AG08395 (cell line): ENCODE measurements at regions not wholly inside any gene's neighbourhood (a gene's known extent, or its start where the extent isn't known, plus 50 kb on each side); places are given as distances from the start of the nearest gene placed in this dataset.
"Not testable (repeated sequence)": the region's sequence is repeated elsewhere in the genome, so short reads cannot be mapped to it uniquely, and the experiment has no call there.

Experiments used
- DNase-seq: peaks from one replicate; pipeline ENCODE4 v3.0.0; 2012; ENCODE audit warnings: mixed read lengths, low spot score

DNA sequence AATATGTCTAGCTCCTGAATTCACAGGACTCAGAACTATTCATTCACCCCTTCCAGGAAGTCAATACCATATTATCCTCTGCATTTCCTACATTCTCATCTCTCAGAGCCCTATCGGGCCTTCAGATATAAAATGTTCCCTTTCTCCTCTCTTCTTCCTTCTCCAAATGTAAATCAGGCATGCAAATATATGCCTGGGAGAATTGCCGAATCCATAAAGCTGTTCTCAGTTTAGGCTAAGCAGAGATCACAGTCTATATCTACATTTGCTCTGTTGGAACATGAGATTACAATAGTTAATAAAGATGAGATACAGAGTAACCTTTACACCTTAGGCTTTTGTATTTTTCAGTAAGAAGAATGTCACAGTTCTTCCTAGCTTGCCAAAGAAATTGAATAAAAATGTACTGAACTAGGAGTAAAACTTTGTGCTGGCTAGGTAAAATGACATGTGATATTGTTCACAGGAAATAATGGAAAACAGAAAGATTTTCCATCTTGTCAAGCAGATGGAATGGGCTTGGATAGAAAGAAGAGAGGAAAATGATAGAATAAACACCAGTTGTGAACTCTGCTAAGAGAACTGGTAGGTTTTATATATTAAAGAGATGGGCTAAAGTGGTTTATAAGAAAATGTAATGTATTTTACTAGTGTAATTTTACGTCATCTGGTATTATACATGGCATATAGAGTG lies 161.5 kb downstream of the NRIP1 start:
- no peak for DNase-seq

- DNase-seq, result peak; percentile 29
Measured at GRCh38 chr21:14901482-14901958, 163.3 kb downstream of the NRIP1 start.

DNA sequence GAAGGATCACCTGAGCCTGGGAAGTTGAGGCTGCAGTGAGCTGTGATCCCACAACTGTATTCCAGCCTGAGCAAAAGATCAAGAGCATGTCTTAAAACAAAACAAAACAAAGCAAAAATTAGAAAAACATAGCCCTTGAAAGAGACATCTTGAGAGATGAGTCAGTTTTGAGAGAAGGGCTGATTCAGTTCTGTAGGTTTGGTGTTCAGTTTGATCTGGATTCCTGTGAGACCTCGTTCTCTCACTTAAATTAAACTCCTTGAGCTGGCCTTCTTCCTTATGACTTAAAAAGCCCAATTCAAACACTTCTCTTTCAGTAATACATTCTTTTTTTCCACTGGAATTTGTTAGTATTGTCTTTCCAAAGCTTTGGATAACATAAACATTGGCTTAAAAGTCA lies 164.2 kb downstream of the NRIP1 start:
- DNase-seq, result no peak

- peak; percentile 33 for DNase-seq
Measured at GRCh38 chr21:14900058-14900457, 164.7 kb downstream of the NRIP1 start.

DNA sequence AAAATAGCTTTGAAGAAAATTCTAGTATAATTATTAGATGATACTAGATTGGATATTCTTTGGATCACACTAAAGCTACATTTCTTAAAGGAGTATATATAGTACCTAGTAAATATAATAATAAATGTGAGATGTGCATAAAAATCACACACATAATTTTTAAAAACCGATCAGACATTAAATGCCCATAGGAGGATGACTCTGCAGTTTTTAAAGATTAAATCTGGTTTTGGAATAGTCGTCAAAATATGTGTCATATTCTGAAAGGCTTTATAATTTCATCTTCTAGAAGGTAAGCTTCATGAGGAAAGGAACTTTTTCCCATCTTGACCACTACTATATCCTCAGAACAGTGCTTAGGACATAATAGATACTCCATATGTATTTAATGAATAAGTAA lies 169.0 kb downstream of the NRIP1 start:
- DNase-seq, result no peak

GRCh38 chr21:14890141-14890540 lies 174.7 kb downstream of the NRIP1 start:
- DNase-seq, result no peak

DNA sequence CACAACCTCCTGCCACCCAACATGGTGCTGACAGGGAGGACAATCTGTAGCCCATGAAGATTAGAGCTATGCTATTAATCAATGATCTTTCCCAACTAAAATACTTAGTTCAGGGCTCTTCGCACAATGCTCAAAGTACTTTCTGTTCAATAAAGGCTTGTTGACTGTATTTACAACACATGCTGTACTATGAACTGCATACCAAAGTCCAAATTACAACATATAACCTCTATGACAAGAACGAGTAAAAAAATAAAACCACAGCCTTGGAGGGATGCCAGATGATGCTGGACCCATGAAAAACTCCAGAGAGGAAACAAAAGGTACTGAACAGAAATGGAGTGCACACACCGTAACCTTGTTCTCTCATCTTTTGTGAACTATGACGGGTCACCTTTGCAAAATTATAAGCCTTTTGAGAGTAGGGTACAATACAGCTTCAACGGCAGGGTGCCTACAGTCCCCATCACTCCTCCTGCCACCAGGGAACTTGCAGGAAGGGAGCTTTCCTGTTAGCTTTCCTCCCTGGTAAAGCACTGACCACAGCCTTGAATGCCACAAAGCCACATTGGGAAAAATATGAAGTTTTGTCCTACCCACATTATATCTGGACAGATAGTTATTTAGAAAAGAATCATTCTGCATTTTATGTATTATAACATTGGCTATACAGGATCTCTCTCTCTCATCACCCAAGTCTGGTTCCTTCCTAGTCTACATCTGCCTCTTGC lies 175.6 kb downstream of the NRIP1 start:
- DNase-seq, result no peak

DNA sequence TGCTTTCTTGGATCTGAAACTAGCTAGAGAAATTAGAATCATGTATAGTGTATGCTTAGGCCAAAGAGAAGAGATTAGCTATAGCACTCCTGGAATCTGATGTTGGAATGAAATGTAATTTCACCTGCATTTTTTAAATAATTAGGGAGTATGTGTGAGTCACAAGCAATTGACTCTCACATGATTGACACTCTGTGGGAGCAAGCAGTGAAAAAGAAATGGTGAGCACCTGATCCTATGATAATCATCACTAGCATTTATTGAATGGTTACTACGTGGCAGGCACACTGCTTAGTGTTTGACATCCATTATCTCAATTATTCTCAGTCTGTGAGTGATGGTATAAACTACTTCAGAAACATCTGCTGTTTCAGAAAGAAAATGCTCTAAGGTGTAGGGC lies 176.6 kb downstream of the NRIP1 start:
- DNase-seq, result no peak

DNA sequence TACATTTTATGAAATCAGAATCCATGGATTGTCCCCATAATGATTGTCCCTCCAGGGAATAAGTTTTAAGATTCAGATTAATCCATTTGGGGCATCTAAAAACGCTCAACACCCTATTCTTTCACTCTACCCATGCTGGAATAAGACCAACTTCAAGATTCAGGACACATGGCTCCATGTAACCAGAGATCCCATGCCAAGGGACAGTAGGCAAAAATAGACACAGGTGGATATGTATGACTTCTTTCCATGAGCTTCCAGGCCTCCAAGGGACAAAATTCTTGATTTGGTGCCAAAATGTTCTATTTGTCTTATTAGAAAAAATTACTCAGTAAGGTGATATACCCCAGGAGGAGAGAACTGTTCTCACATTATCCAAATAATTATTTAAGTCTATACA lies 178.8 kb downstream of the NRIP1 start:
- no peak for DNase-seq

DNA sequence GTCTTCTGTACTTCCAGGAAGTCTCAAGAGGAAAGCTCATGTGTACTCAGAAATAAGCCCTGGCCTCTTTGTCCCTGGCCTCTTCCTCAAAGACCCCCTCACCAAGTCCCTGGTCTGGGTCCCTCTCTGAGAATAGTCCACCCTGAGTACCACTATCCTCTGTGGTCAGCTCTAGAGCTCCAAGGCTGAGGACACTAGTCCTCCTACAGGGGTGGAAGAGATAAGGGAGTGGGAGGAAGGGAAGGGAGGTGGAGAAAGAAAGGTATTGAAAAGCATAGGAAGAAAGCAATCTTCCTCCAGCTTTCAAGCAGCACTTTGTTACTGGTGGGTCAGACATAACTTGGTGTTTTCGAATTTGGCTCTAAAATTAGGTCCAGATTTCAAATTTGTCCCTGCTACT lies 181.4 kb downstream of the NRIP1 start:
- no peak for DNase-seq

- not testable (repeated sequence) for DNase-seq
Measured at GRCh38 chr21:14882545-14882944, 182.3 kb downstream of the NRIP1 start.

DNA sequence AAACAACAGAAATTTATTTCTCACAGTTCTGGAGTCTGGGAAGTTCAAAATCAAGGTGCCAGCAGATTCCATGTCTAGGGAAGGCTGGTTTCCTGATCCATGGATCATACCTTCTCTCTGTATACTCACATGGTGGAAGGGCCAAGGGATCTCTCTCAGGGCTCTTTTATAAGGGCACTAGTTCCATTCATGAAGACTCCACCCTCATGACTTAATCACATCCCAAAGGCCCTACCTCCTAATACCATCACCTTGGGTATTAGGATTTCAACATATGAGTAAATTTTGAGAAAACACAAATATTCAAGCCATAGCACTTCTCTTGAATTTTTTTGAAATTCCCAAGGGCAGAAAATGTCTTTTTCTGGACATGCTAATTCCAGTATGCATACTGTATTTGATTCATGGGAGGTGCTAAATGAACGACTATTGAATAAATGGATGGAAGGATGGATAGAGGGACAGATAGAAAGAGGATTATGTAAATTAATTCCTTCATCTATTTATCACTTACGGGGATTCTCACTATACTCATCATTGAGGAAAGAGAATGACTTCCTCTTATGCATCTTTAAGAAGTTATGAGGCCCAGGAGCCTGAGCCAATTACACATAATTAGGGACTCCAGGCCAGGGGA lies 182.8 kb downstream of the NRIP1 start:
- DNase-seq, result no peak

DNA sequence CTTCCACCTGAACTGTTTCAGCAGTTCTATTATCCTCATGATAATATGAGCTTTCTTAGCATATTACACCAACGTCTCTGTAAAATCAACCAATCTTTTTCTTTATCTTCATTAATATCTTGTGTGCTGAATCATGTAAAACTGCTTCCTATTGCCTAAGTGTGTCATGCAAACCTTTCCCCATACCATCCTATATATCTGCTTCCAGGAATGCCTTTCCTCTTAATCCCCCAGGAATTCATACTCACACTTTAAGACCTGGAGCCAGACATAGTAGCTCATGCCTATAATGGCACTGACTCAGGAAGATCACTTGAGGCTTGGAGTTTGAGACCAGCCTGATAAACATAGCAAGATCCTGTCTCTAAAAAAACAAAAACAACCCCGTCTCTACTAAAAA lies 183.9 kb downstream of the NRIP1 start:
- no peak for DNase-seq

DNA sequence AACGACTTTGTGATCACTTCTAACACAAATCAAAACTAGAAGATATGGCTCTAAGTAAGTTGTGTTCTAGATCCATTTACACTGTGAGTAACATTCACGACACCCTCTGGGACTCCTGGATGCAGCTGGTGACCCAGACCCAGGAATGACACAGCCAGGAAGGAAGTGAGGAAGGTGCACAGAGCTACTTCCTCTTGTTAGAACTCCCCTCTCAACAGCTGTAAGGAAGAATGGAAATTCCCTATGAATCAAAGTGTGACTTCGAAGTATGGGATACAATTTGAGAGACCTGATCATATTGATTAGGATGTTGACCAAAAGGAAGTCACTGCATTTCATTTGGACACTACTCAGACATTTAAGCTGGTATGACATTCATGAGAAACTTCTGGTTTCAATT lies 185.3 kb downstream of the NRIP1 start:
- no peak for DNase-seq

DNA sequence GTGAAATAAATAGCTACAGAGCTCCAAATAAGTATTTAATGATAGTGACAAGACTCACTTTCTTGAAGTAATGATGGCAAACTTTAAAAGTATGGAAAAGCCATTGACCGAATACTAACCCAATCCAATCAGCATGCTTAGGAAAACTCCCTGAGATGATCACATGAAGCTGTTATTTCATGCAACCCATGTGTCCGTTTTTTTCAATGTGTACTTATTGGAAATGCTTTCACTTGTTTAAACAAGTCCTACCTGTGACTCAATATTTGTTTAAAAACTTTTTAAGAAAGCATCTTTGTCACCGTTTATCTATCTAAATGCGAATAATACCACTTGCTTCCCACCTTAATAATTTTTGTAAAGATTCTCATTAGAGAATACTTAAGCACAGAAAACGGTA lies 185.8 kb downstream of the NRIP1 start:
- DNase-seq, result no peak

- DNase-seq, result no peak
Measured at GRCh38 chr21:14877581-14878228, 187.1 kb downstream of the NRIP1 start.

- DNase-seq, result no peak
Measured at GRCh38 chr21:14876524-14876840, 188.3 kb downstream of the NRIP1 start.

- DNase-seq, result no peak
Measured at GRCh38 chr21:14875704-14876523, 188.9 kb downstream of the NRIP1 start.

DNA sequence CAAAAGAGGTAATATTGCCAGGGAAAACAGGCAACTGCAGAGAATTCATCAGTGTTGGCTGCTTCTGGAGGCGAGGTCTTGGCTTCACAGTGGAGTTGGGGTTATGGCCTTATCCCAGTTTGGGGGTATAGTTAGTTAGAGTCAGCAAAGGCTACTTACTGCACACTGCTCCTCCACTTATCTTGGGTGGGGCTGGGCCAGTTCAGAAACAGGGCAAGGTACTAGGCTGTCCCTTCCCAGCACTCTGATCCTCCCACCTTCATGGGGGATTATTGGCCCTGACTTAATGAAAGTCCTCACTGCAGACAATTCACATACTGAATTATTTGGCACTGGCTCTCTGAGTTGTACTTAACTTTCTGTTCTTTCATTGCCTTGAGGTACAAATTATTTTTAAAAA lies 189.6 kb downstream of the NRIP1 start:
- DNase-seq, result no peak

- DNase-seq, result no peak
Measured at GRCh38 chr21:14874379-14874778, 190.4 kb downstream of the NRIP1 start.

- no peak for DNase-seq
Measured at GRCh38 chr21:14871861-14872260, 192.9 kb downstream of the NRIP1 start.

DNA sequence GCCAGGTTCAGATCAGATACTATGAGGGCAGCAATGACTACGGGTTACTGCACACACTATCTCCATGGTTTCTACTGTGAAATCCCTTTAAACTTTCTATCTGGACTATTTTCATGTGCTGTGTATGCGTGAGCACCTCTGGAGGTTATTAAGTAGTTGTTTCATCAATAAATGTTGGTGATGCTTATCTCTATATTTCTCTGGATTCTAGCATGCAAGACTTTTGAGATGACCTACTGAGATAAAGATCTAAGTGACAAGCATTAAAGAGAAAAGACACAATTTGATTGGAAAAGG lies 194.0 kb downstream of the NRIP1 start:
- no peak for DNase-seq
